GM18907 (cell line): ENCODE measurements at regions not wholly inside any gene's neighbourhood (a gene's known extent, or its start where the extent isn't known, plus 50 kb on each side); places are given as distances from the start of the nearest gene placed in this dataset.
"Not testable (repeated sequence)": the region's sequence is repeated elsewhere in the genome, so short reads cannot be mapped to it uniquely, and the experiment has no call there.

Source experiments
- ATAC-seq: cut with Tn5 transposase; IDR thresholded peaks from one replicate; pipeline ENCODE4 v1.9.1; 2021; ENCODE audit warnings: mild to moderate bottlenecking, moderate library complexity; ENCODE audit not compliant: unreplicated experiment

DNA sequence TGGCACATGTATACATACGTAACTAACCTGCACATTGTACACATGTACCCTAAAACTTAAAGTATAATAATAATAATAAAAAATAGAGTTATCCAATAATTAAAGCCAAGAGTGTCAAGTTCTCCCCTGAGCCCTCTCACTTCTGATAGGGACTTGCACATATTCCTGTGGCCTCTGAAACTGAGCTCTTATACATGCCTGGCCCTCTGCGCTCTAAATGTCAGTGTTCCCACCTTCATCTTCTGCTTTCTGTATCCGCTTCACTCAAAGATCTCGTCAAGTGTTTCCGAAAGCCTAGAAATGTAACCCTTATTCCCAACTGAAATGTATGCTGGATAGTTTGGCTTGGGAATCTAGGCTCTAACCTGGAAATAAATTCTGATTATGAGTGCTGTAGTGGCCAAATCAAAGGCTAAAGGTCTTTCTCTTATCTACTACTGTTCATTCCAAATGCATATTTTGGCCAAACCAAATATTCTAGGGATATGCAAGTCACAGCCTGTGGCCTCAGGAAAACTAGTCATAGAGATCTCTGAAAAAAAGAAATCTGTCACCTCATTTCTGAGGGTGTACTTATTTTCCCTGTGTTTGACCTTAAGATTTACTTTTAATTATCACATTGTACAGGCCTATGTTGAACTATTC lies 99.5 kb upstream of the LYPLAL1 start:
- ATAC-seq, result no peak

DNA sequence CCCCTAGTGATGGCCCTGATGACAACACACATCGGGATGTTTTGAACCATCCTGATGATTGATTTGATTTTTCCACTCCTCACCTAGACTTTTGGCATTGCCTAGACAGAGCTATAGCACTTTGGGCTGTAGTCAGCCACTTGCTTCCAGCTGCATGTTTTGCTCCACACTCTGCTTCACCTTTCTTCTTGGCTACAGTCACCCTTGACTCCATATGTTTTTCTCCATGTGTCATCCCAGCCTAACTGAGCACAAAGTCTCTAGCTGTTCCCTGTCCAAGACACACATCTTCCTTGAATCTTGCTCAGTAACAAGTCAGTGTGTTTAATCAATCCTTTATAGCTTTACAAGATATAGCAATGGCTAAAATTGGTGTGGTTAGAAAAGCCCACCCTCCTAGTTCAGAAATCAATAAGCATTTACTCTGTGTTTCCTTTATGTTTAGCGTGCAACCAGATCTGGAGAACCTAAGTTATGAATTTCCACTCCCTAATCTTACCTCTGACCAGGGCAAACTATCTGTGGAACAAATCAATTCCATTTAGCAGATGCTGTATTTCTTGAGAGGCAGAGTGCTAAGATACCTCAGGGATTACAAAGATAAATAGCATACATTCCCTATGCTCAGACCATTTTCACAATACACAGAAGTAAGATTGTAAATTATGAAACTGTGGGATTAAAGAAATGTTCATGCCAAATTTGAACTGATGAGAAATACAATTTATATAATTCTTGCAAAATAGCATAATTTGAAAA lies 98.4 kb upstream of the LYPLAL1 start:
- ATAC-seq, result no peak

DNA sequence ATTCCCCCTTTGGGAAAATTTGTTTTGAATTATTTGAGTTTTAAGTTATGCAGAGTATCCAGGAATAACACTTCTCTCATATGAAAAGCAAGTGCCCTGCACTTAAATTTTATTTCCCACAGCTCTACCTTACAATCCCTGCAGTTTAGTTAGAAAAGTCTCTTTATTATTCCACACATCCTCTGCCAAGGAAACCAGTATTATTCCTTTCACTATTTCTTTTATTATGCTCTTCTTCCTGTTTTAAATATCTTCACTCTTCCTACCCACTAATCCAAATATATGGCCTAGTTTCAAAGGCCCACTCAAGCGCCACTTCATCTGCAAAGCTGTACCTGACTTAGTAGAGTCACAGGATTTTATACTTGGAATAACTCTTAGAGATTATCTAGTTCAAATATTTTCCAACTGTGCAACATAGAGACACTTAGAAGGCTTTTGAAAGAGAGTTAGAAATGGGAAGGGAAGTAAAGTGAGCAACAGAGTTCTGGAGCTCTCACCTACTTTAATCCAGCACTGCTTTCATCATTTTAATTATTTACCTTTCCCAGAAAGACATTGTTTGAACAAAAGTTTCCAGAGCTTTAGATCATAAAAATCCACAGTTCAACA lies 97.2 kb upstream of the LYPLAL1 start:
- ATAC-seq, result no peak

DNA sequence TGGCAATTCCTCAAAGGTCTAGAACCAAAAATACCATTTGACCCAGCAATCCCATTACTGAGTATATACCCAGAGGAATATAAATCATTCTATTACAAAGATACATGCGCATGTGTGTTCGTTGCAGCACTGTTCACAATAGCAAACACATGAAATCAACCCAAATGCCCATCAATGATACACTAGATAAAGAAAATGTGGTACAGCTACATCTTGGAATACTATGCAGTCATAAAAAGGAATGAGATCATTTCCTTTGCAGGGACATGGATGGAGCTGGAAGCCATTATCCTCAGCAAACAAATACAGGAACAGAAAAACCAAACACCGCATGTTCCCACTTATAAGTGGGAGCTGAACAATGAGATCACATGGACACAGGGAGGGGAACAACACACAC lies 95.9 kb upstream of the LYPLAL1 start:
- not testable (repeated sequence) for ATAC-seq

DNA sequence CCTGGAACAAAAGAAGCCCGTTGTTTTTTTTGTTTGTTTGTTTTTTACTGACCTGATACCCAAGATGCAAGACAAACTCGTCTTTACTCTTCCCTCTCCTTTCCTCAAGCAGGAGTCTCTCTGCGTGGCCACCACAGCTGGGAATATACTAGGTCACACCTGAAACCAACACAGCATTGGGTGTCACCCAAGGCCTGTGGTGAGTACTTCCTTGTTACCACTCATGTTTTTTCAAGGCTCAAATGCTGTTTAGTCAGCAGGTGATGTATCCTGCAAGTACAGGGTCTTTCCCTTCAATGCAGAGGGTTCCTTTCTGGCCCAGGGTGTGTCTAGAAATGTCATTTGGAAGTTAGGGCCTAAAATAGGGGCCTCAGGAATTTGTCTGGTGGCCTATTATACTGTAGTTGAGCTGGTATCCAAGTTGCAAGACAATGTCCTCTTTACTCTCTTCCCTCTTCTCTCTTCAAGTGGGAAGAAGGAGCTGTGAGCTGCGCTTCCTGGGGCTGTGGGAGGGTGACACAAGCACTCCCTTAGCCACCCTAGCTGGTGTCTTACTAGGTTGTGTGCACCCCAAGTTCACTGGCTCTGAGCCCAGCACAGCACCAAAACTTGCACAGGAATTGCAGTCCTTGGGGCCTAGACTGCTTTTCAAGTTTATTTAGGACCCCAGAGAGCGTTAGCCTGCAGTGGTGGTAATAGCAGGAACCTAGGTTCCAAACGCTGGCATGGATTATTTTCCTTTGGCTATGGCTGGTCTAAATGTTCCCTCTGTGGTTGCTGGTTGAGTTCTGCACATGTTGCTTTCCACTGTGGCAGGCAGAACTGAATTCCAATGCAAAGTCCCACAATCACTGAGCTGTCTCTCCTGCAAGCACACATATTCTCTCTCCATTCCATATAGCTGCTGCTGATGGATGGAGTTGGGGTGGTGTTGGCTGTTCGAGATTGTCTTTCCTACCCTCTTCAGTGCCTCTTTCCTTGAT lies 91.4 kb upstream of the LYPLAL1 start:
- no peak for ATAC-seq

DNA sequence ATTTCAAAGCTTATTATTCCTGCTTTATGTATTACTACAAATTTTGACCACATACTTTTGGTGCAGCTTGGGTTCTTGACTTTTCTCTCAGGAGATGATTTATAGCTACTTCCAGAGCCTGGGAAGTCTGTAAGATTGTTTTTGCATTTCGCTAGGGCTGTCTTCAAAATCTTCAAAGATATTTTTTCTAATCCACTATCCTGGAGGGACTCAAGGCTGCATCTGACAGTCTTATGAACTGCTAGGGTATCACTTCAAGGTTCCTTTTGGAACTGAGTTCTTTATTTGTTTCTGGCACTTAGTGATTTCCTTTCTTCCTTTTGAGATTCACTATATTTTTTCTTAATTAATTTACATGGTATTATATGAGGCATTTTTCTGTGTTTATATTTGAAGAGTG lies 90.0 kb upstream of the LYPLAL1 start:
- ATAC-seq, result no peak

DNA sequence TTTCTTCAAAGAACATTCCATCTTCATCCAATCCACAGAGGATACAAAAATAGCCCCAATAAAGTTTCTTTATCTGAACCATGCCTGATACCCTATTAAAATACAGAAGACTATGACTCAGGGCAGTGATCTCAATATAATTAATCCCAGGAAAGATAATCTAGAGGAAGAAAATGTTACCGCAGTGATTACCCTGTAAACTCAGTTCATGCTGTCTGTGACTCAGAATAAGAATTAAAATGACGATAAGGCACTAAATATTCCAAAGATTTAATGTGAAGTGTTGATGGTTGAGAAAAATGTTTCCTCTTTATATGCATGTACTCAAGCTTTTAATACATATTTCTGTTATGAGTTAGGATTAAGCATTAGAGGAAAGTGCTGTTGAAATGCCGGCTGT lies 88.6 kb upstream of the LYPLAL1 start:
- ATAC-seq, result no peak

DNA sequence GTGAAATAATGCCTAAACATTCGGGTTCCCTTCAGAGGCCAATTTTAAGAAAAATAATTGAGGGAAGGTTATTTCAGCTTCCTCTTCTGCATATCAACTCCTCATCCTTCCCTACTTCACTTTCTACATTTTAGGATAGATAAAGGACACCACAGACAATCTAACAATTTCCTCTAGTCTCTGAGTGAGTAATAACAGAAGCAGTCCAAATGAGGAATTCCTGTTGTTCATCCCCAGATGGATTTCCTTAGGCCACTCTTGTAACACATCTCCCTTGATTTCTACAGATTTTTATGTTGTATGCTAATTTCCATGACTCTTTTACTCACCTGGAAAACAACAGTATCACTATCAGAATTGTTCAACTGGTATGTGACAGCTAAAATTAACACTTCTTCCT lies 87.7 kb upstream of the LYPLAL1 start:
- no peak for ATAC-seq

DNA sequence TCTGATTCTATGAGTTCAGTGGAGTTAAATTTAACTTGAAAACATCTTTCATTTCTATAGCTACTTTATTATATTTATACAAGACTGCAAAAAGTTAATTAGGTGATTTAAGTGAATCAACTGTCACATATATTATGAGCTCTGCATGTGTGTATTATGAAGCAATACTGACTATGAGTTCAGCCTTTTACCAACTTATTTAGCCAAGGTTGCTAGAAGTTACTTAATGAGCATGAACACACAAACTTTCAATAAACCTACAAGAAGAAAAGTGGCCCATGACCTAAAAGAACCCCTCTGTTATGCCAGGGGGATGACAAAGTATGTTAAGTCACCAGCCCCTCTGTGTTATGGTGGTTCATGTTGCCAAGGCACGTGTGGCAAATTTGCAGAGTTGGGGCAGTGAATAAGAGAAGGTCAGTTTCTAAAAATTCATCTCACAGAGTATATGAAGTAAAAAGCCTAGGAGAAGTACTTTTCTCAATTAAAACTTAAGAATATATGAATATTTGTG lies 86.7 kb upstream of the LYPLAL1 start:
- ATAC-seq, result no peak

DNA sequence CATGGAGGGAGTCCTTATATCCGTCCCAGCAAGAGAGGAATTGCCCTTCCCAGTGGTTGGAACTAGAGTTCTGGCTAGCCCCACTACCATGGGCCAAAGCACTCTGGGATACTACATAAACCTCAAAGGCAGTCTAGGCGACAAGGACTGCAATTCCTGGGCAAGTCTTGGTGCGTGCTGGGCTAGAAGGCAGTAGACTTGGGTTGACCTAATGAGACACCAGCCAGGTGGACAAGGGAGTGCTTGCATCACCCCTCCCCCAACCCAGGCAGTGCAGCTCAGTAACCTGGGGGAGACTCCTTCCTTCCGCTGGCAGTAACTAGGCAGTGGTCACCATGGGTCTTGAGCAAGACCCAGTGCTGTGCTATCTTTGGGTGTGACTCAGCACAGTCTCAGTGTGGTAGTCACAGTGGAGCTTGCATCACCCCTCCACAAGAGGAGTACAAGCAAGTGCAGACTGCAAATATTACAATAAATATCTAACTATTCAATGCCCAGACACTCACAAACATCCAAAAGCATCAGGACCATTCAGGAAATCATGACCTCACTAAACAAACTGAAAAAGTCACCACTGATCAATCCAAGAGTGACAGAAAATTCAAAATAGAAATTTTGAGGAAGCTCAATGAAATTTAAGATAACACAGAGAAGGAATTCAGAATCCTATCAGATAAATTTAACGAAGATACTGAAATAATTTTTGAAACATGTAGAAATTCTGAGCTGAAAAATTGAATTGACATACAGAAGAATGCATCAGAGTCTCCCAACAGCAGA lies 84.7 kb upstream of the LYPLAL1 start:
- peak; percentile 84 for ATAC-seq

DNA sequence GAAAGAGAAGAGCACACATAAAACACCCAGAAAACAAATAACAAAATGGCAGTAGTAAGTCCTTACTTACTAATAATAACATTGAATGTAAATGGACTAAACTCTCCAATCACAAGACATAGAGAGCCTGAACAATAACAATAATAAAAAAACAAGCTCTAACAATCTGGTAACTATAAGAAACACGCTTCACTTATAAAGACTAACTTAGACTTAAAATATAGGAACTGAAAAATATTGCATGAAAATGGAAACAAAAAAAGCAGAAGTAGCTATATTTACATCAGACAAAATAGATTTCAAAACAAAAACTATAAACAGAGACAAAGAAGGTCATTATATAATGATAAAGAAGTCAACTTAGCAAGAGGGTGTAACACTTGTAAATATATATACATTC lies 83.1 kb upstream of the LYPLAL1 start:
- peak; percentile 80 for ATAC-seq

DNA sequence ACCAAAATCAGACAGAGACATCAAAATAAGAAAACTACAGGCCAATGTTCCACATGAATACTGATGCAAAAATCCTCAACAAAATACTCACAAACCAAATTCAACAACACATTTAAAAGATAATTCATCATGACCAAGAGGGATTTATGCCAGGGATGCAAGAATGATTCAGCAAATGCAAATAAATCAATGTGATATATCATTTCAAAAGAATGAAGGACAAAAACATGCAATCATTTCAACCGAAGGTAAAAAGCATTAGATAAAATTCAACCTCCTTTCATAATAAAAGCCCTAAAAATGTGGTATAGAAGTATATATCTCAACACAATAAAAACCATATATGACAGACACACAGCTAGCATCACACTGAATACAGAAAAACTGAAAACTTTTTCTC lies 81.5 kb upstream of the LYPLAL1 start:
- ATAC-seq, result no peak

DNA sequence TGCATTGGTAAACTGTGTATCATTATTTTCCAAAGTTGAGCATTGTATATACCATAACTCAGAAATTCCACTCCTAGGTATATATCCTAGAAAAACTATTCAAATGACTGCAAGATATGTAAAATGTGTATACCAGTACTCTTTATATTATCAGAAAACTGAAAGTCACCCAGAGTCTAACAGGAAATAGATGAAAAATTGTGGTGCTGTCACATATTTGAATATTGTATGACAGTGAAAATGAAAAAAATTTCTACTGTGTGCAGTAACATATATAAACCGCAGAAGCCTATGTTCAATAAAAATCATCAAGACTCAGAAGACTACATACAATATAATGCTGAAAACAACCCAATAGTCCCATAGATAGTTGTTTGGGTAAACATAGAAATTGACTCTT lies 74.4 kb upstream of the LYPLAL1 start:
- peak; percentile 60 for ATAC-seq

DNA sequence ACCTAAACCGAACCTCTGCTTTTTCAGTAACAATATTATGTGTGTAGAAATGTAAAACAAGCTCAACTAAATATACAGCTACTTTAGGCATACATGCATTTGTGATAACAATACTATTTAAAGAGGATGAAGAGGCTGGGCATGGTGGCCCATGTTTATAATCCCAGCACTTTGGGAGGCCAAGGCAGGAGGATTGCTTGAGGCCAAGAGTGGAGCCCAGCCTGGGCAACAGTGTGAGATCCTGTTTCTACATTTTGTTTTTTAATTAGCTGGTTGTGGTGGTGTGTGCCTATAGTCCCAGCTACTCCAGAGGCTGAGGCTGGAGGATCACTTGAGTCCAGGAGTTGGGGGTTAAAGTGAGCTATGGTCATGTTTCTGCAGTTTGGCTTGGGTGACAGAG lies 73.6 kb upstream of the LYPLAL1 start:
- ATAC-seq, result no peak

DNA sequence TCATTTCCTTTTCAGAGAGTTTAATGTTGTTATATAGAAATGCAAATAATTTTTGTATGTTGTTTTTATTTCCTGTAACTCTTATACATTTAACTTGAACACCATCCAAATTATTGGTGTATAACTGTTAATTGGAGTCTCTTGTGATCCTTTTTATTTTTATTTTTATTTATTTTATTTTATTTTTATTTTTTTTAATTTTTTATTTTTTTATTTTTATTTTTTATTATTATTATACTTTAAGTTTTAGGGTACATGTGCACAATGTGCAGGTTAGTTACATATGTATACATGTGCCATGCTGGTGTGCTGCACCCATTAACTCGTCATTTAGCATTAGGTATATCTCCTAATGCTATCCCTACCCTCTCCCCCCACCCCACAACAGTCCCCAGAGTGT lies 71.2 kb upstream of the LYPLAL1 start:
- ATAC-seq, result not testable (repeated sequence)

DNA sequence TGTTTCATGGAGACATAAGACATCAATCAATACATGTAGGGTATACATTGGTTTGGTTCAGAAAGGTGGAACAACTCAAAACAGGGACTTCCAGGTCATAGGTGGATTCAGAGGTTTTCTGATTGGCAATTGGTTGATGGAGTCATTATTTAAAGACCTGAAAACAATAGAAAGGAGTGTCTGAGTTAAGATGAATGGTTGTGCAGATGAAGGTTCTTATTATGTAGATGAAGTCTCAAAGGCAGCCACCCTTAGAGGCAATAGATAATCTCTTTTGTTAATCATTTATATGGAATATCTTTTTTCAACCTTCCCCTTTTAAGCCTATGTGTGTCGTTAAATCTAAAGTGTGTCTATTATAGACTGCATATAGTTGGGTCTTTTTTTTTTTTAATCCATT lies 67.8 kb upstream of the LYPLAL1 start:
- ATAC-seq, result no peak

DNA sequence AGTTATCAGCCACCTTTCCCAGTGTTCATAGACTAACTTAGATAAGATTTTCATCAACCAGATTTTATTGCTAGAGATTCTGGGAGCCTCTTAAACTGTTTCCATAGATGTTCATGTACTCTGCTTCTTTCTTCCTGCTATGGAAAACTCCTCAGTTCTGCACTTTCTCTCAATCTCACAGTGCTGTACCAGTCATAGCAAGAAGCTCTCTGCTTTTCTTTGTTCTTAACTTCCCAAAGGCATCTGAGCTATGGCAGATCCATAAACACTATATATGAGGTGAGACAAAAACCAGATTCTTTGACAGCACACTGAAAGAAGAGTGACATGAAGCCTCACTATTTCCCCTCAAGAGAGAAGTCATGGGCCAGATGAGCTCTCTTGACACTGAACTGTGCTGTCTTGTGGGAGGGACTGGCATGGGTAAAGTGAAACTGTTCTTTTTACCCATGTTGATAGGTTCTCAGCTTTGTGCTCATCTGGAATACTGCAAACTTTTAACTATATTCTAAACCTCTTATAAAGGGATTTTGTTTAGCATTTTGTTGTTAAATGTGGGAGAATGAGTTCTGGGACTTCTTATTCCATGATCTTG lies 64.2 kb upstream of the LYPLAL1 start:
- peak; percentile 80 for ATAC-seq

DNA sequence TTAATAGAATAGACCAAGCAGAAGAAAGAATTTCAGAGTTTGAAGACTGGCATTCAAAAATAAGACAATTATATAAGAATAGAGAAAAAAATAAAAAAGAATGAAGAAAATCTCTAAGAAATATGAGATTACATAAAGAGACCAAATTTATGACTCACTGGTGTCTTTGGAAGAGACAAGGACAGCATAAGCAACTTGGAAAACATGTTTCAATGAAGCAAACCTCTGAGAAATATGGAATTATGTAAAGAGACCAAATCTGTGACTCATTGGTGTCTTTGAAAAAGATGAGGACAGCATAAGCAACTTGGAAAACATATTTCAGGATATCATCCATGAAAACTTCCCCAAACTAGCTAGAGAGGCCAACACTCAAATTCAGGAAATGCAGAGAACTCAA lies 60.4 kb upstream of the LYPLAL1 start:
- no peak for ATAC-seq

DNA sequence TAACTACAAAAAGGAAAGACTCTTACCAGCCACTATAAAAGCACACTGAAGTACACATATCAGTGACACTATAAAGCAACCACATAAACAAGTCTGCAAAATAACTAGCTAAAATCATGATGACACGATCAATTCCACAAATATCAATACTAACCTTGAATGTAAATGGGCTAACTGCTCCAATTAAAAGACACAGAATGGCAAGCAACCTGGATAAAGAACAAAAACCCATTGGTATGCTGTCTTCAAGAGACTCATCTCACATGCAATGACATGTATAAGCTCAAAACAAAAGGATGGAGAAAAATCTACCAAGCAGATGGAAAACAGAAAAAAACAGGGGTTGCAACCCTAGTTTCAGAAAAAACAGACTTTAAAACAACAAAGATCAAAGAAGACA lies 59.7 kb upstream of the LYPLAL1 start:
- no peak for ATAC-seq

DNA sequence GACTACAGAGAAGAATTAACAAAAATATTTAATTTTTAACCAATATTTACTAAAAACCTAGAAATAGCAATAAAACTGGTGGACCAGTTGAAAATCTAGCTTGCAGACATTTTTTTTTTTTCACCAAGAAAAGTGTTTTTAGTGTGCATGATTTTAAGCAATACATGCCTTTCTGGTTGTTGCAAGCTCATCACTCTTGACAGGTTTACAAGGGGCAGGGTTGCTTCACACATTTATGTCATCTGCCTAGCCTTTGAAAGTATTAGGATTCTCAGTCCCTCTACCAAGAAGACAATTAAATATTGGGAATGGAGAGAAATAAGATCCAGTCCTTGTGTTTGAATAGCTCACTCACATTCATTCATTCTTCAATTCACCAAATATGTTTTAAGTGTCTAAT lies 53.8 kb upstream of the LYPLAL1 start:
- no peak for ATAC-seq
